ENCODE measurements at regions not wholly inside any gene's neighbourhood (a gene's known extent, or its start where the extent isn't known, plus 50 kb on each side); places are given as distances from the start of the nearest gene placed in this dataset.

- DNase-seq (no peak), ATAC-seq (no peak)
- no peak overlapping the region for H3K27ac Mint-ChIP-seq
- H3K4me1 Mint-ChIP-seq (ENCODE audit: low read depth): no peaks in the 10 kb centered on the region
- H3K27me3 Mint-ChIP-seq (ENCODE audit: low read depth): peaks cover 4% of the 10 kb centered on the region
- H3K36me3 Mint-ChIP-seq (ENCODE audit: low read depth): no peaks in the 10 kb centered on the region
- ChIA-PET POLR2A (no interaction called here), CTCF (no interaction called here)
- no peak overlapping the region for H3K4me3 Mint-ChIP-seq
- H3K9me3 Mint-ChIP-seq (ENCODE audit: insufficient read depth): no peaks in the 10 kb centered on the region
Observed at GRCh38 chr12:104855599-104855998, 102.5 kb downstream of the SLC41A2 start.

GRCh38 chr12:104852896-104853295 lies 105.2 kb downstream of the SLC41A2 start:
- no peaks in the 10 kb centered on the region for H3K36me3 Mint-ChIP-seq (ENCODE audit: low read depth)
- DNase-seq: no peak
- no peak overlapping the region for H3K4me3 Mint-ChIP-seq
- ChIA-PET POLR2A (no interaction called here), CTCF (no interaction called here)
- H3K27me3 Mint-ChIP-seq (ENCODE audit: low read depth): peaks cover 17% of the 10 kb centered on the region
- H3K27ac Mint-ChIP-seq: no peak overlapping the region
- ATAC-seq: no peak
- no peaks in the 10 kb centered on the region for H3K9me3 Mint-ChIP-seq (ENCODE audit: insufficient read depth)
- no peaks in the 10 kb centered on the region for H3K4me1 Mint-ChIP-seq (ENCODE audit: low read depth)

- DNase-seq: no peak
- CTCF ChIA-PET: no interaction called here
- Mint-ChIP-seq H3K4me1 (ENCODE audit: low read depth) (no peaks in the 10 kb centered on the region), H3K36me3 (ENCODE audit: low read depth) (no peaks in the 10 kb centered on the region), H3K9me3 (ENCODE audit: insufficient read depth) (no peaks in the 10 kb centered on the region), H3K27ac (no peak overlapping the region), H3K4me3 (no peak overlapping the region), H3K27me3 (ENCODE audit: low read depth) (peaks cover 17% of the 10 kb centered on the region)
- POLR2A ChIA-PET: no interaction called here
- ATAC-seq: no peak
Observed at GRCh38 chr12:104852102-104852501, 106.0 kb downstream of the SLC41A2 start.

- Mint-ChIP-seq H3K4me1 (ENCODE audit: low read depth) (no peaks in the 10 kb centered on the region), H3K36me3 (ENCODE audit: low read depth) (no peaks in the 10 kb centered on the region), H3K27me3 (ENCODE audit: low read depth) (peaks cover 21% of the 10 kb centered on the region), H3K9me3 (ENCODE audit: insufficient read depth) (no peaks in the 10 kb centered on the region), H3K4me3 (no peak overlapping the region), H3K27ac (no peak overlapping the region)
- ATAC-seq: no peak
- ChIA-PET CTCF (interaction anchor here (0.7 to 1.6 kb wide), 3 partner anchors 10 to 469 kb away, joined by 3 to 6 read pairs (median 4); no protein-coding TSS in a partner anchor), POLR2A (no interaction called here)
- no peak for DNase-seq
Observed at GRCh38 chr12:104850781-104851180, 107.3 kb downstream of the SLC41A2 start.

- Mint-ChIP-seq H3K36me3 (ENCODE audit: low read depth) (no peaks in the 10 kb centered on the region), H3K9me3 (ENCODE audit: insufficient read depth) (no peaks in the 10 kb centered on the region), H3K4me3 (no peak overlapping the region), H3K27me3 (ENCODE audit: low read depth) (peaks cover 28% of the 10 kb centered on the region), H3K4me1 (ENCODE audit: low read depth) (no peaks in the 10 kb centered on the region), H3K27ac (no peak overlapping the region)
- ChIA-PET CTCF (no interaction called here), POLR2A (no interaction called here)
- DNase-seq: no peak
- ATAC-seq: no peak
Observed at GRCh38 chr12:104846056-104846767, 111.9 kb downstream of the SLC41A2 start.

- Mint-ChIP-seq H3K36me3 (ENCODE audit: low read depth) (no peaks in the 10 kb centered on the region), H3K27ac (no peak overlapping the region), H3K4me3 (no peak overlapping the region), H3K4me1 (ENCODE audit: low read depth) (no peaks in the 10 kb centered on the region), H3K9me3 (ENCODE audit: insufficient read depth) (no peaks in the 10 kb centered on the region), H3K27me3 (ENCODE audit: low read depth) (peaks cover 26% of the 10 kb centered on the region)
- DNase-seq (no peak), ATAC-seq (no peak)
- ChIA-PET POLR2A (no interaction called here), CTCF (no interaction called here)
Observed at GRCh38 chr12:104844123-104844522, 114.0 kb downstream of the SLC41A2 start.

- no peaks in the 10 kb centered on the region for H3K4me1 Mint-ChIP-seq (ENCODE audit: low read depth)
- no peak overlapping the region for H3K4me3 Mint-ChIP-seq
- POLR2A ChIA-PET: no interaction called here
- ATAC-seq (no peak), DNase-seq (no peak)
- H3K36me3 Mint-ChIP-seq (ENCODE audit: low read depth): no peaks in the 10 kb centered on the region
- no peak overlapping the region for H3K27ac Mint-ChIP-seq
- H3K9me3 Mint-ChIP-seq (ENCODE audit: insufficient read depth): no peaks in the 10 kb centered on the region
- peaks cover 19% of the 10 kb centered on the region for H3K27me3 Mint-ChIP-seq (ENCODE audit: low read depth)
- CTCF ChIA-PET: no interaction called here
Observed at GRCh38 chr12:104840262-104840661, 117.8 kb downstream of the SLC41A2 start.

GRCh38 chr12:104835317-104835716 lies 122.8 kb downstream of the SLC41A2 start:
- no peak for ATAC-seq
- H3K4me3 Mint-ChIP-seq: no peak overlapping the region
- H3K36me3 Mint-ChIP-seq (ENCODE audit: low read depth): no peaks in the 10 kb centered on the region
- POLR2A ChIA-PET: interaction anchor here (0.7 kb wide), 1 partner anchor 145 kb away, joined by 3 read pairs; no protein-coding TSS in a partner anchor
- no peaks in the 10 kb centered on the region for H3K9me3 Mint-ChIP-seq (ENCODE audit: insufficient read depth)
- CTCF ChIA-PET: interaction anchor here (0.9 to 2.6 kb wide), 5 partner anchors 10 to 454 kb away, joined by 3 to 8 read pairs (median 4); no protein-coding TSS in a partner anchor
- H3K4me1 Mint-ChIP-seq (ENCODE audit: low read depth): no peaks in the 10 kb centered on the region
- no peak overlapping the region for H3K27ac Mint-ChIP-seq
- H3K27me3 Mint-ChIP-seq (ENCODE audit: low read depth): peaks cover 16% of the 10 kb centered on the region
- no peak for DNase-seq

GRCh38 chr12:104834607-104835006 lies 123.5 kb downstream of the SLC41A2 start:
- ChIA-PET CTCF (interaction anchor here (0.9 to 2.6 kb wide), 7 partner anchors 9 to 453 kb away, joined by 3 to 8 read pairs (median 4); no protein-coding TSS in a partner anchor), POLR2A (interaction anchor here (0.7 kb wide), 1 partner anchor 146 kb away, joined by 3 read pairs; no protein-coding TSS in a partner anchor)
- peaks cover 16% of the 10 kb centered on the region for H3K27me3 Mint-ChIP-seq (ENCODE audit: low read depth)
- H3K4me3 Mint-ChIP-seq: no peak overlapping the region
- no peaks in the 10 kb centered on the region for H3K36me3 Mint-ChIP-seq (ENCODE audit: low read depth)
- DNase-seq (no peak), ATAC-seq (no peak)
- H3K4me1 Mint-ChIP-seq (ENCODE audit: low read depth): no peaks in the 10 kb centered on the region
- no peaks in the 10 kb centered on the region for H3K9me3 Mint-ChIP-seq (ENCODE audit: insufficient read depth)
- no peak overlapping the region for H3K27ac Mint-ChIP-seq

- CTCF ChIA-PET: interaction anchor here (1.1 to 2.6 kb wide), 4 partner anchors 10 to 452 kb away, joined by 3 to 8 read pairs (median 4); no protein-coding TSS in a partner anchor
- DNase-seq: no peak
Observed at GRCh38 chr12:104833756-104834155, 124.3 kb downstream of the SLC41A2 start.

GRCh38 chr12:104828015-104828414 lies 130.1 kb downstream of the SLC41A2 start:
- CTCF ChIA-PET: interaction anchor here (1.0 to 1.6 kb wide), 2 partner anchors 14 to 446 kb away, joined by 3 read pairs; no protein-coding TSS in a partner anchor
- H3K27ac Mint-ChIP-seq: no peak overlapping the region
- ATAC-seq (no peak), DNase-seq (no peak)
- peaks cover 3% of the 10 kb centered on the region for H3K36me3 Mint-ChIP-seq (ENCODE audit: low read depth)
- H3K4me3 Mint-ChIP-seq: no peak overlapping the region
- H3K27me3 Mint-ChIP-seq (ENCODE audit: low read depth): peaks cover 3% of the 10 kb centered on the region
- H3K9me3 Mint-ChIP-seq (ENCODE audit: insufficient read depth): peaks cover 14% of the 10 kb centered on the region
- POLR2A ChIA-PET: no interaction called here
- H3K4me1 Mint-ChIP-seq (ENCODE audit: low read depth): no peaks in the 10 kb centered on the region

More at GRCh38 chr12:104833756-104834155, 124.3 kb downstream of the SLC41A2 start:
- Mint-ChIP-seq H3K4me1 (ENCODE audit: low read depth) (no peaks in the 10 kb centered on the region), H3K9me3 (ENCODE audit: insufficient read depth) (no peaks in the 10 kb centered on the region), H3K27ac (no peak overlapping the region), H3K27me3 (ENCODE audit: low read depth) (peaks cover 16% of the 10 kb centered on the region), H3K4me3 (no peak overlapping the region), H3K36me3 (ENCODE audit: low read depth) (no peaks in the 10 kb centered on the region)
- POLR2A ChIA-PET: no interaction called here
- no peak for ATAC-seq

- CTCF ChIA-PET: interaction anchor here (1.0 to 1.6 kb wide), 3 partner anchors 13 to 446 kb away, joined by 3 read pairs; no protein-coding TSS in a partner anchor
- no peak for ATAC-seq
- POLR2A ChIA-PET: no interaction called here
- Mint-ChIP-seq H3K4me1 (ENCODE audit: low read depth) (no peaks in the 10 kb centered on the region), H3K4me3 (no peak overlapping the region), H3K36me3 (ENCODE audit: low read depth) (peaks cover 3% of the 10 kb centered on the region), H3K9me3 (ENCODE audit: insufficient read depth) (peaks cover 14% of the 10 kb centered on the region), H3K27ac (no peak overlapping the region), H3K27me3 (ENCODE audit: low read depth) (peaks cover 3% of the 10 kb centered on the region)
- DNase-seq: no peak
Observed at GRCh38 chr12:104827587-104827986, 130.5 kb downstream of the SLC41A2 start.

Data from activated CD8-positive, alpha-beta T cell treated with anti-CD3 and anti-CD28 coated beads, Interleukin-2, amount 10 ng/mL, durations not matched to agents 7 days and 5 days (primary cell).